ENCODE measurements at regions not wholly inside any gene's neighbourhood (a gene's known extent, or its start where the extent isn't known, plus 50 kb on each side); places are given as distances from the start of the nearest gene placed in this dataset.
A peak's percentile ranks its signal among the peaks of the same experiment; 100 is the strongest.

- 0 out of 2 replicates have a peak, but pooled peaks have one; percentile 18 for TF ChIP-seq ARID5B (CRISPR knock-in tag; IDR thresholded peaks at IDR 0.05)
- TF ChIP-seq FOXP1 (IDR thresholded peaks at IDR 0.05): peak; percentile 89
- TF ChIP-seq FOXP1 (CRISPR knock-in tag; IDR thresholded peaks at IDR 0.05): peak; percentile 85
- no peak for TF ChIP-seq ZNF644 (CRISPR knock-in tag; IDR thresholded peaks at IDR 0.05; ENCODE audit: low read depth)
- peak; percentile 27 to 44; a peak in 2 of 4 replicates for TF ChIP-seq MAFK (conservative IDR thresholded peaks at IDR 0.05 in 1 of 2, IDR thresholded peaks at IDR 0.05 in 1 of 2; ENCODE audit: low read length in 2 of 2)
- no peak for TF ChIP-seq PLRG1 (conservative IDR thresholded peaks at IDR 0.05)
- TF ChIP-seq RXRA (CRISPR knock-in tag; IDR thresholded peaks at IDR 0.05): no peak
- no peak for TF ChIP-seq RBFOX2 (IDR thresholded peaks at IDR 0.05; ENCODE audit: low read depth, low read length)
- no peak for TF ChIP-seq ZIK1 (CRISPR knock-in tag; IDR thresholded peaks at IDR 0.05; ENCODE audit: borderline replicate concordance, low read depth)
- TF ChIP-seq SOX6 (IDR thresholded peaks at IDR 0.05): no peak
- TF ChIP-seq SOX6 (CRISPR knock-in tag; IDR thresholded peaks at IDR 0.05): peak; percentile 42; the same call in 1 of the 2 replicates
- TF ChIP-seq, protein P1, sequence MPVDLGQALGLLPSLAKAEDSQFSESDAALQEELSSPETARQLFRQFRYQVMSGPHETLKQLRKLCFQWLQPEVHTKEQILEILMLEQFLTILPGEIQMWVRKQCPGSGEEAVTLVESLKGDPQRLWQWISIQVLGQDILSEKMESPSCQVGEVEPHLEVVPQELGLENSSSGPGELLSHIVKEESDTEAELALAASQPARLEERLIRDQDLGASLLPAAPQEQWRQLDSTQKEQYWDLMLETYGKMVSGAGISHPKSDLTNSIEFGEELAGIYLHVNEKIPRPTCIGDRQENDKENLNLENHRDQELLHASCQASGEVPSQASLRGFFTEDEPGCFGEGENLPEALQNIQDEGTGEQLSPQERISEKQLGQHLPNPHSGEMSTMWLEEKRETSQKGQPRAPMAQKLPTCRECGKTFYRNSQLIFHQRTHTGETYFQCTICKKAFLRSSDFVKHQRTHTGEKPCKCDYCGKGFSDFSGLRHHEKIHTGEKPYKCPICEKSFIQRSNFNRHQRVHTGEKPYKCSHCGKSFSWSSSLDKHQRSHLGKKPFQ (CRISPR knock-in tag; IDR thresholded peaks at IDR 0.05; ENCODE audit: insufficient replicate concordance): no peak
- TF ChIP-seq, protein P2, sequence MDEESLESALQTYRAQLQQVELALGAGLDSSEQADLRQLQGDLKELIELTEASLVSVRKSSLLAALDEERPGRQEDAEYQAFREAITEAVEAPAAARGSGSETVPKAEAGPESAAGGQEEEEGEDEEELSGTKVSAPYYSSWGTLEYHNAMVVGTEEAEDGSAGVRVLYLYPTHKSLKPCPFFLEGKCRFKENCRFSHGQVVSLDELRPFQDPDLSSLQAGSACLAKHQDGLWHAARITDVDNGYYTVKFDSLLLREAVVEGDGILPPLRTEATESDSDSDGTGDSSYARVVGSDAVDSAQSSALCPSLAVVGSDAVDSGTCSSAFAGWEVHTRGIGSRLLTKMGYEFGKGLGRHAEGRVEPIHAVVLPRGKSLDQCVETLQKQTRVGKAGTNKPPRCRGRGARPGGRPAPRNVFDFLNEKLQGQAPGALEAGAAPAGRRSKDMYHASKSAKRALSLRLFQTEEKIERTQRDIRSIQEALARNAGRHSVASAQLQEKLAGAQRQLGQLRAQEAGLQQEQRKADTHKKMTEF (CRISPR knock-in tag; IDR thresholded peaks at IDR 0.05): no peak
- TF ChIP-seq MYNN (CRISPR knock-in tag; IDR thresholded peaks at IDR 0.05; ENCODE audit: low read depth): no peak
- TF ChIP-seq HNF4A (CRISPR knock-in tag; IDR thresholded peaks at IDR 0.05): peak; percentile 28; the same call in 1 of the 2 replicates
- peak; percentile 33; the same call in 1 of the 2 replicates for TF ChIP-seq MIXL1 (CRISPR knock-in tag; IDR thresholded peaks at IDR 0.05)
- no peak for TF ChIP-seq DRAP1 (CRISPR knock-in tag; IDR thresholded peaks at IDR 0.05)
- TF ChIP-seq, protein P3, sequence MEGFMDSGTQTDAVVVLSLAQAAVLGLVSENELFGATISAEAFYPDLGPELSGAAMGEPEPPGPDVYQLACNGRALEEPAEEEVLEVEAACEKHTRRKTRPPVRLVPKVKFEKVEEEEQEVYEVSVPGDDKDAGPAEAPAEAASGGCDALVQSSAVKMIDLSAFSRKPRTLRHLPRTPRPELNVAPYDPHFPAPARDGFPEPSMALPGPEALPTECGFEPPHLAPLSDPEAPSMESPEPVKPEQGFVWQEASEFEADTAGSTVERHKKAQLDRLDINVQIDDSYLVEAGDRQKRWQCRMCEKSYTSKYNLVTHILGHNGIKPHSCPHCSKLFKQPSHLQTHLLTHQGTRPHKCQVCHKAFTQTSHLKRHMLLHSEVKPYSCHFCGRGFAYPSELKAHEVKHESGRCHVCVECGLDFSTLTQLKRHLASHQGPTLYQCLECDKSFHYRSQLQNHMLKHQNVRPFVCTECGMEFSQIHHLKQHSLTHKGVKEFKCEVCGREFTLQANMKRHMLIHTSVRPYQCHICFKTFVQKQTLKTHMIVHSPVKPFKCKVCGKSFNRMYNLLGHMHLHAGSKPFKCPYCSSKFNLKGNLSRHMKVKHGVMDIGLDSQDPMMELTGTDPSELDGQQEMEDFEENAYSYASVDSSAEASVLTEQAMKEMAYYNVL (CRISPR knock-in tag; IDR thresholded peaks at IDR 0.05; ENCODE audit: borderline replicate concordance): no peak
- TF ChIP-seq ZNF572 (CRISPR knock-in tag; IDR thresholded peaks at IDR 0.05): no peak
- no peak for TF ChIP-seq U2AF1 (optimal IDR thresholded peaks at IDR 0.05; ENCODE audit: low read depth, low read length)
- TF ChIP-seq ARID3A (IDR thresholded peaks at IDR 0.05; ENCODE audit: low read depth, low read length): peak; percentile 49; the same call in 1 of the 2 replicates
Observed at GRCh38 chr4:116110713-116111112, 974.7 kb downstream of the TRAM1L1 start (continued).

Measured in HepG2 (cell line).